ENCODE measurements at regions not wholly inside any gene's neighbourhood (a gene's known extent, or its start where the extent isn't known, plus 50 kb on each side); places are given as distances from the start of the nearest gene placed in this dataset.
"Not testable (repeated sequence)": the region's sequence is repeated elsewhere in the genome, so short reads cannot be mapped to it uniquely, and the experiment has no call there.

- not testable (repeated sequence) for DNase-seq
Measured at GRCh38 chr17:20683651-20684229, 104.2 kb downstream of the CDRT15L2 start.

DNA sequence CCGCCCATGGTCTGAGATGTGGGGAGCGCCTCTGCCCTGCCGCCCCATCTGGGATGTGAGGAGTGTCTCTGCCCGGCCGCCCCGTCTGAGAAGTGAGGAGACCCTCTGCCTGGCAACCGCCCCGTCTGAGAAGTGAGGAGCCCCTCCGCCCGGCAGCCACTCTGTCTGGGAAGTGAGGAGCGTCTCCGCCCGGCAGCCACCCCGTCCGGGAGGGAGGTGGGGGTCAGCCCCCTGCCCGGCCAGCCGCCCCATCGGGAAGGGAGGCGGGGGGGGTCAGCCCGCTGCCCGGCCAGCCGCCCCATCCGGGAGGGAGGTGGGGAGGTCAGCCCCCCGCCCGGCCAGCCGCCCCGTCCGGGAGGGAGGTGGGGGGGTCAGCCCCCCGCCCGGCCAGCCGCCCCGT, 105.5 kb downstream of the CDRT15L2 start:
- not testable (repeated sequence) for DNase-seq

GRCh38 chr17:20687584-20687983, 108.1 kb downstream of the CDRT15L2 start:
- DNase-seq, result not testable (repeated sequence)

- DNase-seq, result not testable (repeated sequence)
Measured at GRCh38 chr17:20689170-20689749, 109.7 kb downstream of the CDRT15L2 start.

DNA sequence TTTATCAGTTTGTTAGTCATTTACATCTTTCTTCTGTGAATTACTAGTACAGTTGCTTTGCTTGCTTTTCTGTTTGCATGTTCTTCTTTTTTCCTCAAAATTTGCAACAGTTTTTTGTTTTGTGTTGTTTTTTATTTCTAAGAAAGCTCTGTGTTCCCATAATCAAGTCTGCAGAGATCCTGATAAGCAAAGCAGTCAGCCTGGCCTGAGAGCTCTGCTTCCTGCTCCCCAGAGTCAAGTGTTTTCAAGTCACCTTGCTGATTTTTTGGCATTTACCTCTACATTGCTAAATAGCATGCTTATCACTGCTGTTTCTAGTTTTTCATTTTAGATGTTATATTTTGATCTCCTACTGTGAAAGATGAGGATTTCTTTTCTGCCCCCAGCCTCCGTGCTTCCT, 113.2 kb downstream of the CDRT15L2 start:
- DNase-seq, result not testable (repeated sequence)

GRCh38 chr17:20695871-20696270, 116.3 kb downstream of the CDRT15L2 start:
- DNase-seq, result not testable (repeated sequence)

DNA sequence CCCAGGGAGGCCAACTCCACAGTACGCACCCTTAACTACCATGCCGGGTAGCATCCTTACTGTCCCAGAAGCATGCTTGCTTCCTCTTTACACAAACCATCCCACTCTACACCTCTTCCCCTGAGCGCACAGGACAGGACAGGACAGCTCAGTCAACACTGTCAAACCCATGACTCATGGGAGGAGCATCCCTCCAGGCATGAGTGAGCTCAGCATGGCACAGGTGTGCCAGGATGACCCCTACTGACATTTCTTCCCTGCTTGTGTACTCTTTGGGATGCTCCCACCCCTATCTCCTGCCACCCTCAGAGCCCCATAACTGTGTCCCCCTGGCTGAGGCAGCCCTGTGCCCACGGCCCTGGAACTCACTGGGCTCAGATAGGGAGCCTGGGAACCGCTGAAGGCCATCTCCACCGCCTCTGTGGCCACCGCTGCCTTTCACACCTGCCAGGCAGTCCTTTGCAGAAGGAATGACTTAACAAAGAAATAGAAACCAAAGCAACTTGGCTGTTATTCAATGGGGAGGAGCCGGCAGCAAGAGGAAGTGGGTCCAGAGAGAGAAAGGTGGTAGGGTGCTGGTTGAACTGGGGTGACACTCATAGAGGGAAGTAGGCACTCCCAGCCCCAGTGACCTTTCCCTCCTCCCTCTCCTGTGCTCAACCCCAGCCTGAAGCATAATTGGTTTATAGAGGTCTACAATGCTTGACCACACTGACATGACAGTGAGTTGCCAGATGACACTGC, 119.1 kb downstream of the CDRT15L2 start:
- DNase-seq, result not testable (repeated sequence)

- DNase-seq, result not testable (repeated sequence)
Measured at GRCh38 chr17:20700528-20700927, 121.0 kb downstream of the CDRT15L2 start.

DNA sequence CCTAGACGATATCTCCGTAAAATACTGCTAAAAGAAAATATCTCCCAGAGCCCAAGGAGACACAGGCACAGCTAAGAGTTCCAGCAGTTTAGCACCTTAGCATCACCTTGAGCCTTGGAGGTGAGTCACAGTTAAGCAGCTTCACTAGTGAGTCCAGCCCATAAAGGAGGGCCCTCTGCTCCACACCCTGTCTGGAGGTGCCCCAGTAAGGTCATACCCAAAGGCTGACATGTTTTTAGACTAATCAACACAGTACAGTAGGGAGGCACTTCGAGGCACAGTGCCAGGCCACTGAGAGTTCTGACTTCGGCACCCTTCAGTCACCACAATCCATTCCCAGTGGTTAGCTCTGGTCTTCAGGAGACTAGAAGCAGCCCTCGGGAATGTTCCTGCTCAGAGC, 121.8 kb downstream of the CDRT15L2 start:
- not testable (repeated sequence) for DNase-seq

- no peak for DNase-seq
Measured at GRCh38 chr17:20702692-20703091, 123.2 kb downstream of the CDRT15L2 start.

GRCh38 chr17:20703781-20704180, 124.3 kb downstream of the CDRT15L2 start:
- no peak for DNase-seq

- DNase-seq, result not testable (repeated sequence)
Measured at GRCh38 chr17:20705186-20705585, 125.7 kb downstream of the CDRT15L2 start.

- DNase-seq, result no peak
Measured at GRCh38 chr17:20706751-20707373, 127.3 kb downstream of the CDRT15L2 start.

DNA sequence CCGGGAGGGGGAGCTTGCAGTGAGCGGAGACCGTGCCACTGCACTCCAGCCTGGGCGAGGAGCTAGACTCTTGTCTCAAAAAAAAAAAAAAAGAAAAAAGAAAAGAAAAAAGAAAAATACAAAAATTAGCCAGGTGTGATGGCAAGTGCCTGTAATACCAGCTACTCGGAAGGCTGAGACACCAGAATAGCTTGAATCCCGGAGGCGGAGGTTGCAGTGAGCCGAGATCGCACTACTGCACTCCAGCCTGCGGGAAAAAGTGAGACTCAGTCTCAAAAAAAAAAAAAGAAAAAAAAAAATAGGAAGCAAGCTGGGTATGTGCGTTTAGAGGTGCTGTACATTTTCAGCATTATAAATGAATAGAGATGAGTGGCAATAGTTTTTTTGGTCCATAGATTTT, 129.3 kb downstream of the CDRT15L2 start:
- not testable (repeated sequence) for DNase-seq

DNA sequence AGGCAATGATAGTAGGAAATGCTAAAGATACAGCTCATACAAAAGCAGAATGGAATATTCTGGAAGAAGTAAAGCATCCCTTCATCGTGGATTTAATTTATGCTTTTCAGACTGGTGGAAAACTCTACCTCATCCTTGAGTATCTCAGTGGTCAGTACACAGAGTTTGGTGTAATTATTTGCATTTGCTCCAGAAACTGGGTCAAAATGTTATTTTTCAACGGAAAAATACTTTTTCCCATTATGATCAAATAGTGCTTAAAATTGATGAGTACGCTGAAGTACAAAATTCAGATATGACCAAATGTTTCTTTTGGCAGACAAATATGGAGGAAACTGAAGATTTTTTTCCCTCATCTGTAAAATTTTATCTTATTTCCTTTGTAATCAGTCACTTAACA, 137.0 kb downstream of the CDRT15L2 start:
- not testable (repeated sequence) for DNase-seq

- DNase-seq, result no peak
Measured at GRCh38 chr17:20721171-20721570, 141.6 kb downstream of the CDRT15L2 start.

DNA sequence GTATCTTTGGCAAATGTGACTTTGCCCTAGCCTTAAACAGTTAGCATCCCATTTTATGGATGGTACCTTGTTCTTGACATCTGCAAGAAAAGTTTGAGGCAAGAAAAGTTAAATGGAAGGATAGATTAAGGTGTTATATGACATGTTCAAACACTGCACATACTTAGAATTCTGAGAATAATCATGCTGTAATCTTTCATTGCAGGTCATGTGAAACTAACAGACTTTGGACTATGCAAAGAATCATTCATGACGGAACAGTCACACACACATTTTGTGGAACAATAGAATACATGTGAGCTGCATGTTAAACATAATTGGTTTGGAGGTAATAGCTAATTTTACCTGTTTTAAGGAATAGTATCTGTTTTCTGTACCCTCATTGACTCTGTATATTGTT, 144.9 kb downstream of the CDRT15L2 start:
- not testable (repeated sequence) for DNase-seq

DNA sequence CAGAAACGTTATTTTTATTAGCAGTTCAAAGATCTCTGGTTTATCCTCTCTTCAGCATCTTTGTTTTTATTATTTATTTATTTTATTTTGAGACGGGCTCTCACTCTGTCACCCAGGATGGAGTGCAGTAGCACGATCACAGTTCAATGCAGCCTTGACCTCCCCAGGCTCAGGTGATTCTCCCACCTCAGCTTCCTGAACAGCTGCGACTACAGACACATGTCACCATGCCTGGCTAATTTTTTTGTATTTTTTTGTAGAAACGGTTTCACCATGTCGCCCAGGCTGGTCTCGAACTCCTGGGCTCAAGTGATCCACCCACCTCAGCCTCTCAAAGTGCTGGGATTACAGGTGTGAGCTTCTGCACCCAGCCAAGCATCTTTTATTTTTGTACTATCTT, 147.7 kb downstream of the CDRT15L2 start:
- not testable (repeated sequence) for DNase-seq

- DNase-seq, result no peak
Measured at GRCh38 chr17:20728181-20728580, 148.7 kb downstream of the CDRT15L2 start.

GRCh38 chr17:20731131-20731530, 151.6 kb downstream of the CDRT15L2 start:
- DNase-seq, result not testable (repeated sequence)

DNA sequence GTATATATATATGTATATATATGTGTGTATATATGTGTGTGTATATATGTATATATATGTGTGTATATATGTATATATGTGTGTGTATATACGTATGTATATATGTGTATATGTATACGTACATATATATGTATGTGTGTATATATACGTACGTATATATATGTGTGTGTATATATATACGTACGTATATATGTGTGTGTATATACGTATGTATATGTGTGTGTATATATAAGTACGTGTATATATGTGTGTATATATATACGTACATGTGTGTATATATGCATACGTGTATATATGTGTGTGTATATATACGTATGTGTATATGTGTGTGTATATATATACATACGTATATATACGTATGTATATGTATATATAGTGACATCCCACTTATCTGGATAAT, 154.4 kb downstream of the CDRT15L2 start:
- DNase-seq, result no peak

DNA sequence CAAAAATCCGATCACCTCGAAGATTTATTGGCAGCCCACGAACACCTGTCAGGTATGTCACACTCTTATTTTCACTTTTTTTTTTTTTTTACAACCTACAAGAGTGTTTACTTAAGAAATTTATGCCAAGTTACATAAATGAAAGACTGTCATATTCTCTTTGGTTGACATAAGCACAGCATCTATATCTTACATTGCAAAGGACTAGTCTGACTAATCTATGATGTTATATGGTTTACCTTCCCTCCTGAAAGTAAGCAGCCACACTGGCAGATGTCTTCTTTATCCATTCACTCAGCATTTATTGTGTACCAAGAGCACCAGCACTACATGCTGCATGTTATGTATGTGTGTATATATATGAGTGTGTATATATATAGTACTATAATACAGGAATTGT, 156.3 kb downstream of the CDRT15L2 start:
- no peak for DNase-seq

- DNase-seq, result not testable (repeated sequence)
Measured at GRCh38 chr17:20737636-20738035, 158.1 kb downstream of the CDRT15L2 start.

DNA sequence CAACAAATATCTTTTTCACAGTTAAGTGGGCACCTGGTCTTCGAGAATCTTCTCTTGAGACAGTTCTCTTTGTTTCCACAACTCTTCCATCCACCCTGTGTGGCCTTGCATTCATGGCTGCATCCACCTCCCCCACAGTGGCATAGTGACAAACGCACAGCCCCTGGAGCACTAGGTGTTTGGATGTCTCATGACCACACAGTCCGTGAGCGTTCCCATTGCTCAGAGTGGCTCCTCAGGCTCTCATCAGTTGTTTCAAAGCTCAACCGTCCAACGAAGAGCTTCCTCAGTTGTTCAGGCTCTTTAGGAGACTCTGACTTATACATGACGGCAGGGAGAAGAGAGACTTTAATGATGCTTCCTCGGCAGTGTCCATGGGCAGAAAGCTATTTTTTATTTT, 191.6 kb downstream of the CDRT15L2 start:
- DNase-seq, result no peak
